ENCODE measurements at regions not wholly inside any gene's neighbourhood (a gene's known extent, or its start where the extent isn't known, plus 50 kb on each side); places are given as distances from the start of the nearest gene placed in this dataset.
"Not testable (repeated sequence)": the region's sequence is repeated elsewhere in the genome, so short reads cannot be mapped to it uniquely, and the experiment has no call there.

- Histone ChIP-seq H3K4me3 (ENCODE audit: low read depth, low read length, poor library complexity, severe bottlenecking) (no peak overlapping the region), H3K27ac (ENCODE audit: low read depth, low read length, poor library complexity, severe bottlenecking) (no peak overlapping the region), H3K9me3 (ENCODE audit: low read depth, low read length, poor library complexity, severe bottlenecking) (no peaks in the 10 kb centered on the region), H3K27me3 (replicated peaks; ENCODE audit: insufficient read depth, low read depth, low read length, poor library complexity) (peaks cover 6% of the 10 kb centered on the region), H3K36me3 (ENCODE audit: insufficient read depth, low read length, poor library complexity, severe bottlenecking) (no peaks in the 10 kb centered on the region), H3K4me1 (ENCODE audit: insufficient read depth, low read length, poor library complexity, severe bottlenecking) (no peaks in the 10 kb centered on the region)
- intact Hi-C loops (cut with micrococcal nuclease; ENCODE audit: unreplicated experiment), result no loop called here
- TF ChIP-seq CTCF (conservative IDR thresholded peaks at IDR 0.05; ENCODE audit: low read depth, low read length) (no peak), EZH2 (IDR thresholded peaks at IDR 0.05; ENCODE audit: borderline replicate concordance, low read depth, low read length, poor library complexity, severe bottlenecking) (no peak)
- DNase-seq (ENCODE audit: low spot score), result no peak
- CTCF ChIA-PET, result no interaction called here
- POLR2A ChIA-PET (ENCODE audit: low non-redundant PET), result no interaction called here
- no TSS peak for BruUV-seq (replicated peaks)
These were observed 135.4 kb downstream of the ASMT start for GRCh38 chrX:1750267-1750666.

GRCh38 chrX:1751781-1752180 is 136.9 kb downstream of the ASMT start:
- peaks cover 2% of the 10 kb centered on the region for H3K27me3 ChIP-seq (replicated peaks; ENCODE audit: insufficient read depth, low read depth, low read length, poor library complexity)
- ChIA-PET CTCF (no interaction called here), POLR2A (ENCODE audit: low non-redundant PET) (no interaction called here)
- intact Hi-C loops (cut with micrococcal nuclease; ENCODE audit: unreplicated experiment), result no loop called here
- BruUV-seq (replicated peaks), result no TSS peak
- DNase-seq (ENCODE audit: low spot score), result peak; percentile 13
- TF ChIP-seq EZH2 (IDR thresholded peaks at IDR 0.05; ENCODE audit: borderline replicate concordance, low read depth, low read length, poor library complexity, severe bottlenecking) (no peak), CTCF (conservative IDR thresholded peaks at IDR 0.05; ENCODE audit: low read depth, low read length) (no peak)
- no peaks in the 10 kb centered on the region for H3K4me1 ChIP-seq (ENCODE audit: insufficient read depth, low read length, poor library complexity, severe bottlenecking)
- H3K27ac ChIP-seq (ENCODE audit: low read depth, low read length, poor library complexity, severe bottlenecking), result no peak overlapping the region
- no peaks in the 10 kb centered on the region for H3K36me3 ChIP-seq (ENCODE audit: insufficient read depth, low read length, poor library complexity, severe bottlenecking)
- H3K4me3 ChIP-seq (ENCODE audit: low read depth, low read length, poor library complexity, severe bottlenecking), result no peak overlapping the region
- peaks cover under 1% of the 10 kb centered on the region for H3K9me3 ChIP-seq (ENCODE audit: low read depth, low read length, poor library complexity, severe bottlenecking)

- CTCF ChIA-PET; BruUV-seq (replicated peaks); H3K27me3 ChIP-seq (replicated peaks; ENCODE audit: insufficient read depth, low read depth, low read length, poor library complexity); H3K27ac ChIP-seq (ENCODE audit: low read depth, low read length, poor library complexity, severe bottlenecking); DNase-seq (ENCODE audit: low spot score); H3K9me3 ChIP-seq (ENCODE audit: low read depth, low read length, poor library complexity, severe bottlenecking); H3K4me1 ChIP-seq (ENCODE audit: insufficient read depth, low read length, poor library complexity, severe bottlenecking); intact Hi-C loops (cut with micrococcal nuclease; ENCODE audit: unreplicated experiment); H3K4me3 ChIP-seq (ENCODE audit: low read depth, low read length, poor library complexity, severe bottlenecking); H3K36me3 ChIP-seq (ENCODE audit: insufficient read depth, low read length, poor library complexity, severe bottlenecking); POLR2A ChIA-PET (ENCODE audit: low non-redundant PET): not testable (repeated sequence)
These were observed 137.9 kb downstream of the ASMT start for GRCh38 chrX:1752799-1753198.

GRCh38 chrX:1754077-1754476 is 139.2 kb downstream of the ASMT start:
- no peaks in the 10 kb centered on the region for H3K36me3 ChIP-seq (ENCODE audit: insufficient read depth, low read length, poor library complexity, severe bottlenecking)
- no peak for TF ChIP-seq EZH2 (IDR thresholded peaks at IDR 0.05; ENCODE audit: borderline replicate concordance, low read depth, low read length, poor library complexity, severe bottlenecking)
- TF ChIP-seq CTCF (conservative IDR thresholded peaks at IDR 0.05; ENCODE audit: low read depth, low read length), result no peak
- intact Hi-C loops (cut with micrococcal nuclease; ENCODE audit: unreplicated experiment), result no loop called here
- no peak overlapping the region for H3K4me3 ChIP-seq (ENCODE audit: low read depth, low read length, poor library complexity, severe bottlenecking)
- CTCF ChIA-PET, result no interaction called here
- no TSS peak for BruUV-seq (replicated peaks)
- no peaks in the 10 kb centered on the region for H3K27me3 ChIP-seq (replicated peaks; ENCODE audit: insufficient read depth, low read depth, low read length, poor library complexity)
- H3K27ac ChIP-seq (ENCODE audit: low read depth, low read length, poor library complexity, severe bottlenecking), result no peak overlapping the region
- no peak for DNase-seq (ENCODE audit: low spot score)
- peaks cover 12% of the 10 kb centered on the region for H3K9me3 ChIP-seq (ENCODE audit: low read depth, low read length, poor library complexity, severe bottlenecking)
- POLR2A ChIA-PET (ENCODE audit: low non-redundant PET), result no interaction called here
- H3K4me1 ChIP-seq (ENCODE audit: insufficient read depth, low read length, poor library complexity, severe bottlenecking), result no peaks in the 10 kb centered on the region
